HepG2 (cell line): ENCODE measurements at regions not wholly inside any gene's neighbourhood (a gene's known extent, or its start where the extent isn't known, plus 50 kb on each side); places are given as distances from the start of the nearest gene placed in this dataset.

ENCODE experiments used
- CEBPB ChIP-seq: IDR thresholded peaks from 2 replicates; pipeline ENCODE4 v1.6.1; 2011; ENCODE audit warnings: low read depth, low read length, improper control_type of control experiment, borderline replicate concordance
- FOXJ3 ChIP-seq: sonication (generic); formaldehyde crosslinking; IDR thresholded peaks from 2 replicates; pipeline ENCODE4 v1.4.0; 2020; ENCODE audit warnings: missing genetic modification reagents, mild to moderate bottlenecking, borderline replicate concordance
- FOXK2 ChIP-seq: fragments of 450-650 bp; IDR thresholded peaks from 2 replicates; pipeline ENCODE4 v1.6.1; 2016
- HCFC1 ChIP-seq: fragments of 150-350 bp; IDR thresholded peaks from 2 replicates; pipeline ENCODE4 v1.6.1; 2014; ENCODE audit warnings: low read depth, low read length
- JUND ChIP-seq: sonication (generic); formaldehyde crosslinking; IDR thresholded peaks from 2 replicates; pipeline ENCODE4 v1.8.0; 2022; ENCODE audit warnings: mild to moderate bottlenecking, missing genetic modification reagents
- POLR2AphosphoS2 ChIP-seq: IDR thresholded peaks from 2 replicates; pipeline ENCODE4 v1.6.1; 2011; ENCODE audit warnings: low read depth, low read length, improper control_type of control experiment
- POLR2AphosphoS5 ChIP-seq: IDR thresholded peaks from 2 replicates; pipeline ENCODE4 v1.6.1; 2012; ENCODE audit warnings: low read depth, low read length
- RAD21 ChIP-seq: fragments of 450-650 bp; formaldehyde crosslinking; IDR thresholded peaks from 2 replicates; pipeline ENCODE4 v1.5.0; 2020; ENCODE audit warnings: mild to moderate bottlenecking
- ZFP36 ChIP-seq: fragments of 150-350 bp; IDR thresholded peaks from 2 replicates; pipeline ENCODE4 v1.6.1; 2018; ENCODE audit warnings: borderline replicate concordance, low read length, low read depth; ENCODE audit not compliant: partially characterized antibody
- ZNF180 ChIP-seq: sonication (generic); formaldehyde crosslinking; IDR thresholded peaks from 2 replicates; pipeline ENCODE4 v1.4.0; 2020; ENCODE audit warnings: low read depth, missing genetic modification reagents, borderline replicate concordance
- ZSCAN12 ChIP-seq: sonication (generic); formaldehyde crosslinking; IDR thresholded peaks from 2 replicates; pipeline ENCODE4 v1.9.0; 2021; ENCODE audit warnings: mild to moderate bottlenecking, missing genetic modification reagents
- TF ChIP-seq, protein P1 (sequence below): sonication (generic); formaldehyde crosslinking; IDR thresholded peaks from 2 replicates; pipeline ENCODE4 v1.5.0; 2020; ENCODE audit warnings: mild to moderate bottlenecking, missing genetic modification reagents, moderate library complexity
- TF ChIP-seq, protein P2 (sequence below): sonication (generic); formaldehyde crosslinking; IDR thresholded peaks from 2 replicates; pipeline ENCODE4 v1.4.0; 2020; ENCODE audit warnings: missing genetic modification reagents, borderline replicate concordance

DNA sequence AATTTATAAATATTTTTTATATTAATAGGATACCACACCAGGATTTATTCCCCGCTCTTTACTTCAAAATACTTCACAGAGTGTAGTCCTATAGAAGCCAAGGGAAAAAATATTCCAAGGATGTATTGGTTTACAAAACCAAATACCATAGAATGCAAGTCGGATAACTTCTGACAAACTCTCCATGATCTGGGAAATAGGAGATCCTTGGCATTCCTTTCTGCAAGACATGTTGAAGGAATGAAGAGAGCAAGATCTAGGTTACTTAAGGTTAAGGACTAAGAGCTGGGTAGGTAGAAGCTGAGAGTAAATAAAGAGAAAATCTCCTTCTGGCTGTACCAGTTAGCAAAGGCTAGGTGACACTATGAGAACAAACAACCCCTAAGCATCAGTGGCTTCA, 141.2 kb downstream of the LRATD1 start:
- TF ChIP-seq, protein P1, sequence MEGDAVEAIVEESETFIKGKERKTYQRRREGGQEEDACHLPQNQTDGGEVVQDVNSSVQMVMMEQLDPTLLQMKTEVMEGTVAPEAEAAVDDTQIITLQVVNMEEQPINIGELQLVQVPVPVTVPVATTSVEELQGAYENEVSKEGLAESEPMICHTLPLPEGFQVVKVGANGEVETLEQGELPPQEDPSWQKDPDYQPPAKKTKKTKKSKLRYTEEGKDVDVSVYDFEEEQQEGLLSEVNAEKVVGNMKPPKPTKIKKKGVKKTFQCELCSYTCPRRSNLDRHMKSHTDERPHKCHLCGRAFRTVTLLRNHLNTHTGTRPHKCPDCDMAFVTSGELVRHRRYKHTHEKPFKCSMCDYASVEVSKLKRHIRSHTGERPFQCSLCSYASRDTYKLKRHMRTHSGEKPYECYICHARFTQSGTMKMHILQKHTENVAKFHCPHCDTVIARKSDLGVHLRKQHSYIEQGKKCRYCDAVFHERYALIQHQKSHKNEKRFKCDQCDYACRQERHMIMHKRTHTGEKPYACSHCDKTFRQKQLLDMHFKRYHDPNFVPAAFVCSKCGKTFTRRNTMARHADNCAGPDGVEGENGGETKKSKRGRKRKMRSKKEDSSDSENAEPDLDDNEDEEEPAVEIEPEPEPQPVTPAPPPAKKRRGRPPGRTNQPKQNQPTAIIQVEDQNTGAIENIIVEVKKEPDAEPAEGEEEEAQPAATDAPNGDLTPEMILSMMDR (CRISPR knock-in tag), result no peak
- no peak for TF ChIP-seq POLR2AphosphoS2
- no peak for TF ChIP-seq HCFC1
- no peak for TF ChIP-seq FOXK2
- TF ChIP-seq JUND (CRISPR knock-in tag), result no peak
- TF ChIP-seq ZFP36, result no peak
- TF ChIP-seq FOXJ3 (CRISPR knock-in tag), result no peak
- TF ChIP-seq, protein P2, sequence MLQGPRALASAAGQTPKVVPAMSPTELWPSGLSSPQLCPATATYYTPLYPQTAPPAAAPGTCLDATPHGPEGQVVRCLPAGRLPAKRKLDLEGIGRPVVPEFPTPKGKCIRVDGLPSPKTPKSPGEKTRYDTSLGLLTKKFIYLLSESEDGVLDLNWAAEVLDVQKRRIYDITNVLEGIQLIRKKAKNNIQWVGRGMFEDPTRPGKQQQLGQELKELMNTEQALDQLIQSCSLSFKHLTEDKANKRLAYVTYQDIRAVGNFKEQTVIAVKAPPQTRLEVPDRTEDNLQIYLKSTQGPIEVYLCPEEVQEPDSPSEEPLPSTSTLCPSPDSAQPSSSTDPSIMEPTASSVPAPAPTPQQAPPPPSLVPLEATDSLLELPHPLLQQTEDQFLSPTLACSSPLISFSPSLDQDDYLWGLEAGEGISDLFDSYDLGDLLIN (CRISPR knock-in tag), result no peak
- no peak for TF ChIP-seq RAD21 (CRISPR knock-in tag)
- no peak for TF ChIP-seq ZSCAN12
- no peak for TF ChIP-seq POLR2AphosphoS5
- TF ChIP-seq CEBPB, result no peak
- no peak for TF ChIP-seq ZNF180
